Fibroblast of lung (primary cell): ENCODE measurements at regions not wholly inside any gene's neighbourhood (a gene's known extent, or its start where the extent isn't known, plus 50 kb on each side); places are given as distances from the start of the nearest gene placed in this dataset.

Source experiments
- EZH2 ChIP-seq: IDR thresholded peaks from 2 replicates; pipeline ENCODE4 v1.5.1; 2012; ENCODE audit warnings: low read length, control low read depth, mild to moderate bottlenecking; ENCODE audit errors: missing control alignments
- TF ChIP-seq, protein P1 (sequence below), 2 donors: IDR thresholded peaks in 1 of 2; conservative IDR thresholded peaks in 1 of 2; 1 replicate in 1 of 2; 2 replicates in 1 of 2; pipeline ENCODE4 v1.5.1; 2011 to 2012; ENCODE audit warnings: low read length in 2 of 2, control low read depth in 1 of 2, inconsistent platforms in 1 of 2, low read depth in 1 of 2, mild to moderate bottlenecking in 1 of 2

DNA sequence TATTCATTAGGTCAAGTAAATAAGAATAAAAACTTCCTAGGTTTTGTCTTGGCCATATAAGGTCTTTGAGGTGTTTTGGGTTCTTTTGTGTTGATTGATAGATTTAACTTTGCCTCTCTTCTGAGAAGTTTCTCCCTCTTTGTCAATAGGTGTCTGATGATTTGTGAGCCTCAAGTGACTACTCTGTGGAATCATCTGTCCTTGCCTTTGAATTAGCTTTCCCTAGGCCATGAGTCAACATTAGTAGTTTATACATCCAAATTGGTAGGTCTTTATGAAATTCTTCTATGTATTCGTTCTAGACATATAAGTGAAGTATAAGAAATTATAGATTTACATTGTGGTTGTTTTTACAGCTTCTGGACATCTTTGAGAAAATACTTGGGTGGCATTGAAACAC is 864.4 kb downstream of the USP25 start:
- TF ChIP-seq EZH2 = no peak
- TF ChIP-seq, protein P1, sequence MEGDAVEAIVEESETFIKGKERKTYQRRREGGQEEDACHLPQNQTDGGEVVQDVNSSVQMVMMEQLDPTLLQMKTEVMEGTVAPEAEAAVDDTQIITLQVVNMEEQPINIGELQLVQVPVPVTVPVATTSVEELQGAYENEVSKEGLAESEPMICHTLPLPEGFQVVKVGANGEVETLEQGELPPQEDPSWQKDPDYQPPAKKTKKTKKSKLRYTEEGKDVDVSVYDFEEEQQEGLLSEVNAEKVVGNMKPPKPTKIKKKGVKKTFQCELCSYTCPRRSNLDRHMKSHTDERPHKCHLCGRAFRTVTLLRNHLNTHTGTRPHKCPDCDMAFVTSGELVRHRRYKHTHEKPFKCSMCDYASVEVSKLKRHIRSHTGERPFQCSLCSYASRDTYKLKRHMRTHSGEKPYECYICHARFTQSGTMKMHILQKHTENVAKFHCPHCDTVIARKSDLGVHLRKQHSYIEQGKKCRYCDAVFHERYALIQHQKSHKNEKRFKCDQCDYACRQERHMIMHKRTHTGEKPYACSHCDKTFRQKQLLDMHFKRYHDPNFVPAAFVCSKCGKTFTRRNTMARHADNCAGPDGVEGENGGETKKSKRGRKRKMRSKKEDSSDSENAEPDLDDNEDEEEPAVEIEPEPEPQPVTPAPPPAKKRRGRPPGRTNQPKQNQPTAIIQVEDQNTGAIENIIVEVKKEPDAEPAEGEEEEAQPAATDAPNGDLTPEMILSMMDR (conservative IDR thresholded peaks at IDR 0.05 in 1 of 2, IDR thresholded peaks at IDR 0.05 in 1 of 2; ENCODE audit: low read depth in 1 of 2, low read length in 2 of 2) = no peak
